ENCODE measurements at regions not wholly inside any gene's neighbourhood (a gene's known extent, or its start where the extent isn't known, plus 50 kb on each side); places are given as distances from the start of the nearest gene placed in this dataset.

DNA sequence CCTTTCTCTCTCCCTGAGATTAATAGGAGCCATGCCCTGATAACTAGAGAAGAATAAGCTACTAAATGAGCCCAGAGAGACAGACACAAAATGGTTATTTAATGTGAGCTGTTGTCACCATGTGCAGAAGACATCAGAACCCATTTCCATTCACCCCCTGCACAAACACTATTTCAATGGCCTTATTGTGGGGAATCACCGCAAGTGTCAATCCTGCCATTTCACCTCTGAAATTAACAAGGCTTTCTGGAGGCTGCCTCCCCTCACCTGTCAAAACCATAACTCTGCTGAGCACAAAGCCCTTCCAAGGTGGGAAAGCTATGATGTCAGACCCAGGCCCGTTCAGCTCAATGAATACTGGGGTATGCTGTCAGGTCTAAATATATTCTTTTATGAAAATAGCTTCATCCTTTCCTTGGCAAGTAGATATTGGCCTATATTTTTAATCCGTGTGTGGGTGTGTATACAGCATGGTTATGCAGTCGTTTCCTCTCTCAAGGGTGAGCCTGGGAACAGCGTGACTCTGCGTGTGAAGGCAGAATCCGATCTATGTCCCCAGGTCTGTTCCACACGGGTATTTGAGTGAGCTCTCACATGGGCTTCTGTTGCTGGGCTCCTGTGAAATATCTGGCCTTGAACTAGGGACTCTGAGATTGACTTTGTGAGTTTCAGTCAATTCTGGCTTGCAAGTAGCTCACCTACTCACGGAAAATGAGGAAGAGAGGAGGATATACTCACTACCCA lies 266.3 kb downstream of the FBXW7 start:
- DNase-seq (ENCODE audit: insufficient read length, low spot score) (no peak), FAIRE-seq (no peak)
- TF ChIP-seq PAX5 (IDR thresholded peaks at IDR 0.05; ENCODE audit: insufficient read depth, low read length, severe bottlenecking), result no peak
- TF ChIP-seq SPI1 (IDR thresholded peaks at IDR 0.05; ENCODE audit: low read depth, low read length), result no peak
- no peak for TF ChIP-seq POLR2A (IDR thresholded peaks at IDR 0.05; ENCODE audit: low read depth, low read length)
- TF ChIP-seq TAF1 (IDR thresholded peaks at IDR 0.05; ENCODE audit: low read depth, low read length), result no peak
- TF ChIP-seq POLR2AphosphoS5 (IDR thresholded peaks at IDR 0.05; ENCODE audit: low read depth, low read length), result no peak
- TF ChIP-seq POU2F2 (IDR thresholded peaks at IDR 0.05; ENCODE audit: low read depth, low read length), result no peak

- DNase-seq (ENCODE audit: insufficient read length, low spot score) (no peak), FAIRE-seq (no peak)
These were observed 268.1 kb downstream of the FBXW7 start for GRCh38 chr4:152267811-152268210.

DNA sequence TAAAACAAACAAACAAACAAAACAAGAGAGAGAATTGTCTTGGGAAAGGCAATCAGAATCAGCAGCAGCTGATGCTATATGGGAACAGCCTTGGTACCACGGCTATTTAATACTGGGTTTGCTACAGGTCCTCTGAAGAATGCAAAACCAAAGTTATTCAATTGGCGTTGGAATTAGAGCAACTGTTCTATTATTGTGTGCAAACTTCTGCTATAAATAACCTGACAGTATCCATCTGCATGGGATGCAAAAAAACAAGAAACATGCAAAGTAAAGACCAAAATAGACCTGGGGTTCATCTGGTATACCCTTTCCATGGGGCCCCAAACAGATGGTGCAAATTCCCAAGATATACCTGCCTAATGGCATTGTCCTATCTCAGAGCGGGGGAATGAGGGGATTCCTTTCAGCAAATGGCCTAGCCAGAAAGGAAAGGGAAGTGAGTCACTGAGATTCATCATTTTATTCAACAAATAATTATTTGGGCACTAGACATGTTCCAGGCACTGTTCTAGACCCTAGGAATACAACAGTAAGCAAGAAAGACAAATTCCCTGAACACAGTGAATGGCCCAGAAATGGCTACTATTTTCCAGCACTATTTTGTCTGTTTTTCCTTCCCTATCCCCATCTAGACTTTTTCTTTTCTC lies 268.9 kb downstream of the FBXW7 start:
- TF ChIP-seq TAF1 (IDR thresholded peaks at IDR 0.05; ENCODE audit: low read depth, low read length) (no peak), POLR2AphosphoS5 (IDR thresholded peaks at IDR 0.05; ENCODE audit: low read depth, low read length) (no peak), PAX5 (IDR thresholded peaks at IDR 0.05; ENCODE audit: insufficient read depth, low read length, severe bottlenecking) (no peak), POU2F2 (IDR thresholded peaks at IDR 0.05; ENCODE audit: low read depth, low read length) (no peak), POLR2A (IDR thresholded peaks at IDR 0.05; ENCODE audit: low read depth, low read length) (no peak), SPI1 (IDR thresholded peaks at IDR 0.05; ENCODE audit: low read depth, low read length) (no peak)
- DNase-seq (ENCODE audit: insufficient read length, low spot score), result no peak
- FAIRE-seq, result no peak

More at GRCh38 chr4:152267811-152268210, 268.1 kb downstream of the FBXW7 start:
- peak; percentile 52; the same call in 1 of the 2 replicates for TF ChIP-seq SPI1 (IDR thresholded peaks at IDR 0.05; ENCODE audit: low read depth, low read length)
- no peak for TF ChIP-seq POLR2AphosphoS5 (IDR thresholded peaks at IDR 0.05; ENCODE audit: low read depth, low read length)

GRCh38 chr4:152265149-152265621 lies 270.7 kb downstream of the FBXW7 start:
- FAIRE-seq, result no peak
- TF ChIP-seq POU2F2 (IDR thresholded peaks at IDR 0.05; ENCODE audit: low read depth, low read length) (no peak), SPI1 (IDR thresholded peaks at IDR 0.05; ENCODE audit: low read depth, low read length) (no peak), PAX5 (IDR thresholded peaks at IDR 0.05; ENCODE audit: insufficient read depth, low read length, severe bottlenecking) (no peak), POLR2A (IDR thresholded peaks at IDR 0.05; ENCODE audit: low read depth, low read length) (no peak), POLR2AphosphoS5 (IDR thresholded peaks at IDR 0.05; ENCODE audit: low read depth, low read length) (no peak), TAF1 (IDR thresholded peaks at IDR 0.05; ENCODE audit: low read depth, low read length) (no peak)
- no peak for DNase-seq (ENCODE audit: insufficient read length, low spot score)

GRCh38 chr4:152264106-152264505 lies 271.8 kb downstream of the FBXW7 start:
- no peak for TF ChIP-seq SPI1 (IDR thresholded peaks at IDR 0.05; ENCODE audit: low read depth, low read length)
- no peak for TF ChIP-seq POLR2A (IDR thresholded peaks at IDR 0.05; ENCODE audit: low read depth, low read length)
- TF ChIP-seq POLR2AphosphoS5 (IDR thresholded peaks at IDR 0.05; ENCODE audit: low read depth, low read length), result no peak
- TF ChIP-seq PAX5 (IDR thresholded peaks at IDR 0.05; ENCODE audit: insufficient read depth, low read length, severe bottlenecking), result no peak
- no peak for TF ChIP-seq TAF1 (IDR thresholded peaks at IDR 0.05; ENCODE audit: low read depth, low read length)
- no peak for TF ChIP-seq POU2F2 (IDR thresholded peaks at IDR 0.05; ENCODE audit: low read depth, low read length)
- DNase-seq (ENCODE audit: insufficient read length, low spot score) (no peak), FAIRE-seq (no peak)

DNA sequence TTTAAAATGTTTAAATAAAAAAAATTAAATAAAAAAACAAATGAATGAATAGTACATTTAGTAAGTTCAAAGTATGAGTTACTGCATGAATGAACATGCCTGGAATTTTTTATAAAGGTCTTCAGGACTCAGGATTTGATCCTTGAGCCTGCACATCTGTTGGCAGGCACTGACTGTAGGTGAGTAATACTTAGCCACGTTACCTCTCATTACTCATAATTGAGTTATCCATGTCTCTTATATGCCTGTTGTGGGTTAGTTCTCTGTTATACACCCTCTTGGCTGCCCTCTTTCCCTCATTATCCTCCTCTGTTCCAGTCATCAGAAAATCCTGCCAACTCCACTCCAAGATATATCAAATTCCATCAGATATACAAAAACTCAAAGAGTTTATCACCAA lies 276.0 kb downstream of the FBXW7 start:
- FAIRE-seq, result no peak
- TF ChIP-seq POLR2AphosphoS5 (IDR thresholded peaks at IDR 0.05; ENCODE audit: low read depth, low read length) (no peak), TAF1 (IDR thresholded peaks at IDR 0.05; ENCODE audit: low read depth, low read length) (no peak), SPI1 (IDR thresholded peaks at IDR 0.05; ENCODE audit: low read depth, low read length) (no peak), POLR2A (IDR thresholded peaks at IDR 0.05; ENCODE audit: low read depth, low read length) (no peak), PAX5 (IDR thresholded peaks at IDR 0.05; ENCODE audit: insufficient read depth, low read length, severe bottlenecking) (no peak), POU2F2 (IDR thresholded peaks at IDR 0.05; ENCODE audit: low read depth, low read length) (no peak)
- no peak for DNase-seq (ENCODE audit: insufficient read length, low spot score)

DNA sequence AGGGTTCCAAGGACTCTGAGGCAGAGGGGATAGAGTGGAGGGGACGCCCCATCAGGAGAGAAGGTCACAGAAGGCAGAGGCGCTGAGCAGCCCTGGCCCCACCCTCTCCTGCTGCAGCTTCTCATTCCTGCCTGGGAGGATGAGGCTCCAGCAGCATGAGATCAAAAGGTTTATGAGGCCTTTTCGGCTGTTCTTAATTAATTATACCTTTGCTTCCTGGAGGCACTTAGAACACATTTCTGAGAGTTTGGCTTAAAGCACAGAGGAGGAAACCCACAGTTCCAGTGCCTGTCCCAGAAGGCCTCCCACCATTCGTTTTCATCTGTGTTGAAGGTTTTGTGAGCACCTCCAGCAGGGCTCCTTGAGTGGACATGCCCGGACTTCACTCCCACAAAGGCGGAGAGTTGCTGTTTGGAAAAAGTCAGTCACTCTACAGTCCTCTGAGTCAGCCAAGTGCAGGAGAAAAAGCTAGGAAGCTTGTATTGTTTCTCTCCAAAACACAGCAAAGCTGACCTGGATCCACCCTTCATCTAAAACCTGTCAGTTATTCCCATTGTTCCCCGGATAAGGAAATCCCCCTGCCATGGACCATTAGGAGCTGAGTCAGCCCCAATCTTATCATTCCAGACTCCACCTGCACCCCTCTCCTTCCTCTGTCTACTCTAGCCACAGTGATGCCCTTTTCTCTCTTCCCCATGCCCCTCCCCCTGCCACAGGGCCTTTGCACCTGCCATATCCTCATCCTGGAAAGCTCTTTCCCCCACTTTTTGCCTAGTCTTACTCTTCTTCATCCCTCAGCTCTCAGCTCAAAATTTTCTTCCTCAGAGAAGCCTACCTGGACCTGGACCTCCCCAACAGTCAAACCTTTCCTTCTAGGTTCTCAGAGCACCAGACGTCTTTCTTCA lies 276.8 kb downstream of the FBXW7 start:
- TF ChIP-seq TAF1 (IDR thresholded peaks at IDR 0.05; ENCODE audit: low read depth, low read length) (no peak), PAX5 (IDR thresholded peaks at IDR 0.05; ENCODE audit: insufficient read depth, low read length, severe bottlenecking) (no peak), POU2F2 (IDR thresholded peaks at IDR 0.05; ENCODE audit: low read depth, low read length) (no peak), POLR2AphosphoS5 (IDR thresholded peaks at IDR 0.05; ENCODE audit: low read depth, low read length) (no peak)
- DNase-seq (ENCODE audit: insufficient read length, low spot score) (no peak), FAIRE-seq (no peak)

DNA sequence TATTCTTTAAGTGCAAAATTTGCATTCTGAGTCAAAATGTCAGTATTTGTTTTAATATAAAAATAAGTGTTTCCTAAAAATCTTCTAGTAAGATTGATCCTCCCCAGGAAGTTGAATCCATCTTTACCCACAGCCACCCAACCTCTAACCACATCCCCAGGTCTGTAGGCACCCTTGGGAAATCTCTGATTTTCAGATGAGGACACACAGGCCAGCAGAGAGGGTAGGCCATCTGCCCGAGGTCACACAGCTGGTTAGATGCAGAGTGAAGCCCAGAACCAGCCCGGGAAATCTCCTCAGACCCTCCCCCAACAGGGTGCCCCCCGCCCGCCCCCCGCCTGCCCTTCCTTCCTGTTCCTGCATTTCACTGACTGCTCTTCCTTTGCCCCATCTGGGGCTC lies 277.5 kb downstream of the FBXW7 start:
- DNase-seq (ENCODE audit: insufficient read length, low spot score), result no peak
- no peak for FAIRE-seq
- no peak for TF ChIP-seq PAX5 (IDR thresholded peaks at IDR 0.05; ENCODE audit: insufficient read depth, low read length, severe bottlenecking)
- no peak for TF ChIP-seq SPI1 (IDR thresholded peaks at IDR 0.05; ENCODE audit: low read depth, low read length)
- no peak for TF ChIP-seq POU2F2 (IDR thresholded peaks at IDR 0.05; ENCODE audit: low read depth, low read length)
- no peak for TF ChIP-seq POLR2AphosphoS5 (IDR thresholded peaks at IDR 0.05; ENCODE audit: low read depth, low read length)
- TF ChIP-seq TAF1 (IDR thresholded peaks at IDR 0.05; ENCODE audit: low read depth, low read length), result no peak
- TF ChIP-seq POLR2A (IDR thresholded peaks at IDR 0.05; ENCODE audit: low read depth, low read length), result no peak

GRCh38 chr4:152257601-152258066 lies 278.3 kb downstream of the FBXW7 start:
- FAIRE-seq (peak; percentile 33), DNase-seq (ENCODE audit: insufficient read length, low spot score) (no peak)
- TF ChIP-seq SPI1 (IDR thresholded peaks at IDR 0.05; ENCODE audit: low read depth, low read length) (peak; percentile 49), PAX5 (IDR thresholded peaks at IDR 0.05; ENCODE audit: insufficient read depth, low read length, severe bottlenecking) (no peak)

Measured in GM12891 (cell line).